Liver (tissue), 3 donors: ENCODE measurements at regions not wholly inside any gene's neighbourhood (a gene's known extent, or its start where the extent isn't known, plus 50 kb on each side); places are given as distances from the start of the nearest gene placed in this dataset.

Source experiments
- CTCF ChIP-seq: fragments of 150-350 bp; IDR thresholded peaks from 2 replicates; pipeline ENCODE4 v1.5.1; 2017; ENCODE audit warnings: improper control_type of control experiment, low read depth, low read length; ENCODE audit not compliant: missing input control
- EGR1 ChIP-seq, 2 donors: IDR thresholded peaks; 2 replicates each; pipeline ENCODE4 v1.6.1; 2016 to 2018; ENCODE audit warnings: antibody characterized with exemption in 2 of 2, low read depth in 2 of 2
- HNF4A ChIP-seq, 2 donors: conservative IDR thresholded peaks; 2 replicates each; pipeline ENCODE4 v1.6.1; 2016; ENCODE audit warnings: antibody characterized with exemption in 2 of 2, mild to moderate bottlenecking in 2 of 2
- JUND ChIP-seq, 2 donors: IDR thresholded peaks; 2 replicates each; pipeline ENCODE4 v1.6.1; 2016; ENCODE audit warnings: antibody characterized with exemption in 2 of 2
- MAX ChIP-seq: IDR thresholded peaks from 2 replicates; pipeline ENCODE4 v1.6.1; 2016; ENCODE audit warnings: antibody characterized with exemption
- REST ChIP-seq: IDR thresholded peaks from 2 replicates; pipeline ENCODE4 v1.6.1; 2016; ENCODE audit warnings: antibody characterized with exemption, mild to moderate bottlenecking
- donor health status: healthy.
- donor health status: healthy.

GRCh38 chr6:141351721-141352120, 781.0 kb upstream of the GJE1 start:
- TF ChIP-seq JUND (IDR thresholded peaks at IDR 0.05) (no peak), CTCF (no peak), REST (no peak), HNF4A (conservative IDR thresholded peaks at IDR 0.05) (no peak), MAX (no peak), EGR1 (IDR thresholded peaks at IDR 0.05; ENCODE audit: low read depth in 2 of 2) (no peak)
